IMR-90 (cell line): ENCODE measurements at regions not wholly inside any gene's neighbourhood (a gene's known extent, or its start where the extent isn't known, plus 50 kb on each side); places are given as distances from the start of the nearest gene placed in this dataset.

Experiments used
- ATAC-seq: fragments of 200-7000 bp; cut with Tn5 transposase; 2 replicates; pipeline ENCODE4 v1.9.1; 2020; ENCODE audit warnings: low read depth, mild to moderate bottlenecking, moderate library complexity
- BruUV-seq: library from RNA; stranded (reverse); fragments of 400-500 nt; replicated peaks from 2 replicates; lab custom pipeline; 2021; lab: Mats Ljungman, UMichigan
- CTCF ChIA-PET: fragments of 300-600 bp; formaldehyde crosslinking; extraction: SDS; loops from one replicate; lab custom pipeline; 2021; ENCODE audit warnings: antibody characterized with exemption; lab: Yijun Ruan, JAX
- POLR2A ChIA-PET: fragments of 300-600 bp; sonication (Branson Sonifier 250); formaldehyde crosslinking; loops from one replicate; lab custom pipeline; 2022; ENCODE audit warnings: antibody characterized with exemption; ENCODE audit not compliant: unreplicated experiment; lab: Charles Lee
- DNase-seq: peaks from one replicate; pipeline ENCODE4 v3.0.0; 2013
- H2AFZ ChIP-seq: replicated peaks from 2 replicates; pipeline ENCODE3; 2013; ENCODE audit warnings: low read length, mild to moderate bottlenecking; ENCODE audit not compliant: poor library complexity
- H2AK5ac ChIP-seq: 2 replicates; pipeline ENCODE4 v1.6.1; 2013; ENCODE audit warnings: low read depth, low read length, inconsistent platforms
- H2AK9ac ChIP-seq: replicated peaks from 2 replicates; pipeline ENCODE3; 2013; ENCODE audit warnings: mild to moderate bottlenecking, low read depth, low read length, moderate library complexity; ENCODE audit not compliant: poor library complexity
- H2BK120ac ChIP-seq: 2 replicates; pipeline ENCODE4 v1.6.1; 2013; ENCODE audit warnings: low read depth, low read length, inconsistent platforms
- H2BK15ac ChIP-seq: 3 replicates; pipeline ENCODE4 v1.6.1; 2013; ENCODE audit warnings: low read depth, low read length, inconsistent platforms
- H2BK20ac ChIP-seq: 2 replicates; pipeline ENCODE4 v1.6.1; 2013; ENCODE audit warnings: low read depth, mild to moderate bottlenecking, inconsistent platforms, low read length, moderate library complexity
- H2BK5ac ChIP-seq: 2 replicates; pipeline ENCODE4 v1.6.1; 2013; ENCODE audit warnings: mild to moderate bottlenecking, low read depth, low read length, inconsistent platforms; ENCODE audit not compliant: poor library complexity, severe bottlenecking
- H3K14ac ChIP-seq: replicated peaks from 2 replicates; pipeline ENCODE4 v1.6.1; 2013; ENCODE audit warnings: low read depth, low read length, inconsistent platforms
- H3K18ac ChIP-seq: 2 replicates; pipeline ENCODE4 v1.6.1; 2013; ENCODE audit warnings: low read depth, low read length, control low read depth
- H3K23ac ChIP-seq: 2 replicates; pipeline ENCODE4 v1.6.1; 2013; ENCODE audit warnings: low read depth, low read length, inconsistent platforms
- H3K27ac ChIP-seq: 2 replicates; pipeline ENCODE4 v1.5.1; 2013; ENCODE audit warnings: mild to moderate bottlenecking, control low read depth, low read length; ENCODE audit not compliant: insufficient read depth
- H3K27me3 ChIP-seq: 2 replicates; pipeline ENCODE4 v1.6.1; 2013; ENCODE audit warnings: low read length; ENCODE audit not compliant: control insufficient read depth, insufficient read depth
- H3K36me3 ChIP-seq: 2 replicates; pipeline ENCODE4 v1.6.1; 2013; ENCODE audit warnings: low read length, mixed read lengths; ENCODE audit not compliant: control insufficient read depth, insufficient read depth
- H3K4ac ChIP-seq: 2 replicates; pipeline ENCODE4 v1.6.1; 2013; ENCODE audit warnings: low read depth, low read length, inconsistent platforms
- H3K4me1 ChIP-seq: 2 replicates; pipeline ENCODE4 v1.6.1; 2013; ENCODE audit warnings: low read length, mixed read lengths; ENCODE audit not compliant: control insufficient read depth, insufficient read depth
- H3K4me2 ChIP-seq: 2 replicates; pipeline ENCODE4 v1.6.1; 2013; ENCODE audit warnings: low read depth, mild to moderate bottlenecking, control low read depth, low read length, moderate library complexity
- H3K4me3 ChIP-seq: 2 replicates; pipeline ENCODE4 v1.5.1; 2013; ENCODE audit warnings: low read depth, mild to moderate bottlenecking, control low read depth, low read length, moderate library complexity; ENCODE audit not compliant: insufficient read depth
- H3K56ac ChIP-seq: 2 replicates; pipeline ENCODE4 v1.6.1; 2013; ENCODE audit warnings: low read length, inconsistent platforms; ENCODE audit not compliant: insufficient read depth; ENCODE audit errors: extremely low read depth
- H3K79me1 ChIP-seq, 2 experiments: 2 replicates each; pipeline ENCODE4 v1.6.1; 2013; ENCODE audit warnings: low read length in 2 of 2, inconsistent platforms in 1 of 2, low read depth in 1 of 2
- H3K9ac ChIP-seq: 2 replicates; pipeline ENCODE4 v1.6.1; 2013; ENCODE audit warnings: low read depth, low read length, control low read depth
- H3K9me1 ChIP-seq: 2 replicates; pipeline ENCODE4 v1.6.1; 2013; ENCODE audit warnings: low read length, inconsistent platforms; ENCODE audit not compliant: insufficient read depth
- H3K9me3 ChIP-seq: 2 replicates; pipeline ENCODE4 v1.6.1; 2013; ENCODE audit warnings: low read length; ENCODE audit not compliant: control insufficient read depth, insufficient read depth
- H4K20me1 ChIP-seq: 2 replicates; pipeline ENCODE4 v1.6.1; 2013; ENCODE audit warnings: low read length, inconsistent platforms; ENCODE audit not compliant: insufficient read depth
- H4K5ac ChIP-seq: 2 replicates; pipeline ENCODE4 v1.6.1; 2013; ENCODE audit warnings: mild to moderate bottlenecking, low read depth, low read length, control low read depth
- H4K8ac ChIP-seq, 2 experiments: 2 replicates each; pipeline ENCODE4 v1.6.1; 2013; ENCODE audit warnings: low read depth in 2 of 2, low read length in 2 of 2, control low read depth in 1 of 2, inconsistent platforms in 1 of 2
- H4K91ac ChIP-seq: 2 replicates; pipeline ENCODE4 v1.6.1; 2013; ENCODE audit warnings: low read depth, low read length, inconsistent platforms; ENCODE audit not compliant: insufficient read depth
- BHLHE40 ChIP-seq: fragments of 150-350 bp; IDR thresholded peaks from 2 replicates; pipeline ENCODE4 v1.6.1; 2016; ENCODE audit warnings: mild to moderate bottlenecking, low read depth, low read length
- CEBPB ChIP-seq: IDR thresholded peaks from 2 replicates; pipeline ENCODE4 v1.6.1; 2012; ENCODE audit warnings: low read depth, low read length, improper control_type of control experiment
- FOS ChIP-seq: fragments of 150-350 bp; IDR thresholded peaks from 2 replicates; pipeline ENCODE4 v1.6.1; 2016; ENCODE audit warnings: low read depth, low read length
- MAZ ChIP-seq: IDR thresholded peaks from 2 replicates; pipeline ENCODE4 v1.6.1; 2012; ENCODE audit warnings: low read depth, mild to moderate bottlenecking, low read length, improper control_type of control experiment, moderate library complexity, borderline replicate concordance
- MXI1 ChIP-seq: IDR thresholded peaks from 2 replicates; pipeline ENCODE4 v1.6.1; 2012; ENCODE audit warnings: low read depth, mild to moderate bottlenecking, low read length, moderate library complexity, borderline replicate concordance
- NFE2L2 ChIP-seq: fragments of 150-350 bp; IDR thresholded peaks from 2 replicates; pipeline ENCODE4 v1.6.1; 2016; ENCODE audit warnings: low read depth, mild to moderate bottlenecking, low read length
- POLR2A ChIP-seq: IDR thresholded peaks from 2 replicates; pipeline ENCODE4 v1.6.1; 2012; ENCODE audit warnings: mild to moderate bottlenecking, low read depth, low read length
- RAD21 ChIP-seq: IDR thresholded peaks from 2 replicates; pipeline ENCODE4 v1.6.1; 2012; ENCODE audit warnings: low read length, improper control_type of control experiment
- RCOR1 ChIP-seq: IDR thresholded peaks from 2 replicates; pipeline ENCODE4 v1.6.1; 2012; ENCODE audit warnings: mild to moderate bottlenecking, low read length, improper control_type of control experiment; ENCODE audit not compliant: insufficient replicate concordance
- SMC3 ChIP-seq: fragments of 150-350 bp; IDR thresholded peaks from 2 replicates; pipeline ENCODE4 v1.6.1; 2016; ENCODE audit warnings: low read depth, mild to moderate bottlenecking, antibody characterized with exemption, low read length, moderate library complexity
- WGBS, 2 experiments: methylation state at CpG; one replicate each; pipeline versions ENCODE4 v1.1.5 to v1.1.7; 2013; ENCODE audit warnings: missing lambda C conversion rate in 2 of 2; ENCODE audit not compliant: insufficient read length in 1 of 2; ENCODE audit errors: extremely low coverage in 2 of 2; 5-methylcytosine and 5-hydroxymethylcytosine counted together
- dilution Hi-C: fragments of 300-500 bp; cut with HindIII; formaldehyde crosslinking; loops from one replicate; pipeline ENCODE4 v1.14.3; 2018; ENCODE audit warnings: low sequenced_read_pairs; ENCODE audit not compliant: unreplicated experiment
- in situ Hi-C: fragments of 300-500 bp; cut with MboI; formaldehyde crosslinking; loops from 3 replicates; pipeline ENCODE4 v1.14.3; 2019; ENCODE audit warnings: low sequenced_read_pairs, inconsistent platforms, mixed read lengths
- intact Hi-C: fragments of 100-400 bp; cut with micrococcal nuclease; formaldehyde crosslinking; loops from 2 replicates; pipeline ENCODE4 v1.10.0; 2022
- TF ChIP-seq, protein P1 (sequence below): fragments of 150-350 bp; IDR thresholded peaks from 2 replicates; pipeline ENCODE4 v1.6.1; 2016; ENCODE audit warnings: low read depth, mild to moderate bottlenecking, low read length, moderate library complexity, borderline replicate concordance
- TF ChIP-seq, protein P2 (sequence below): conservative IDR thresholded peaks from 2 replicates; pipeline ENCODE4 v1.5.1; 2012; ENCODE audit warnings: mild to moderate bottlenecking, low read depth, low read length, improper control_type of control experiment
- TF ChIP-seq, protein P3 (sequence below): fragments of 150-350 bp; IDR thresholded peaks from 2 replicates; pipeline ENCODE4 v1.6.1; 2017; ENCODE audit warnings: mild to moderate bottlenecking, antibody characterized with exemption, low read length, low read depth

DNA sequence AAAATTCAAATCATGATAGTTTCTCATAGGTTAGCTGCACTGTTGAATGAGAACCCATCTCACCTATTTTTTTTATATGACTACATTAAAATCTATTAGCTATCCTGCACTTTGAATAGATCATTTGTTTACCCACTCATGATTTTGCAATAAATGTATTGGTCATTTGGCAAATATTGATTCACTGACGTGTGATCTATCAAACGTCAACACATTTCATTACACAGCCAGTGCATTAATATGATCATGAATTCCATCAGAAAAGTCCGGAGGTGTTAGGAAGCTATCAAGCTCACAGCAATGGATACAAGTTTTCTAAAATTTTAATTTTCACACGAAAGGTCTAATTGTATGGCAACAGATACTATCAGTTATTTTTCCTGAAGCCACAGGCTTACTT, 128.2 kb upstream of the ID2 start:
- POLR2A ChIA-PET: no interaction called here
- no peak for TF ChIP-seq MAZ
- TF ChIP-seq SMC3: no peak
- TF ChIP-seq BHLHE40: no peak
- TF ChIP-seq RCOR1: no peak
- no peak for TF ChIP-seq MXI1
- TF ChIP-seq FOS: no peak
- TF ChIP-seq, protein P1, sequence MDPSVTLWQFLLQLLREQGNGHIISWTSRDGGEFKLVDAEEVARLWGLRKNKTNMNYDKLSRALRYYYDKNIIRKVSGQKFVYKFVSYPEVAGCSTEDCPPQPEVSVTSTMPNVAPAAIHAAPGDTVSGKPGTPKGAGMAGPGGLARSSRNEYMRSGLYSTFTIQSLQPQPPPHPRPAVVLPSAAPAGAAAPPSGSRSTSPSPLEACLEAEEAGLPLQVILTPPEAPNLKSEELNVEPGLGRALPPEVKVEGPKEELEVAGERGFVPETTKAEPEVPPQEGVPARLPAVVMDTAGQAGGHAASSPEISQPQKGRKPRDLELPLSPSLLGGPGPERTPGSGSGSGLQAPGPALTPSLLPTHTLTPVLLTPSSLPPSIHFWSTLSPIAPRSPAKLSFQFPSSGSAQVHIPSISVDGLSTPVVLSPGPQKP: no peak
- TF ChIP-seq RAD21: no peak
- TF ChIP-seq, protein P2, sequence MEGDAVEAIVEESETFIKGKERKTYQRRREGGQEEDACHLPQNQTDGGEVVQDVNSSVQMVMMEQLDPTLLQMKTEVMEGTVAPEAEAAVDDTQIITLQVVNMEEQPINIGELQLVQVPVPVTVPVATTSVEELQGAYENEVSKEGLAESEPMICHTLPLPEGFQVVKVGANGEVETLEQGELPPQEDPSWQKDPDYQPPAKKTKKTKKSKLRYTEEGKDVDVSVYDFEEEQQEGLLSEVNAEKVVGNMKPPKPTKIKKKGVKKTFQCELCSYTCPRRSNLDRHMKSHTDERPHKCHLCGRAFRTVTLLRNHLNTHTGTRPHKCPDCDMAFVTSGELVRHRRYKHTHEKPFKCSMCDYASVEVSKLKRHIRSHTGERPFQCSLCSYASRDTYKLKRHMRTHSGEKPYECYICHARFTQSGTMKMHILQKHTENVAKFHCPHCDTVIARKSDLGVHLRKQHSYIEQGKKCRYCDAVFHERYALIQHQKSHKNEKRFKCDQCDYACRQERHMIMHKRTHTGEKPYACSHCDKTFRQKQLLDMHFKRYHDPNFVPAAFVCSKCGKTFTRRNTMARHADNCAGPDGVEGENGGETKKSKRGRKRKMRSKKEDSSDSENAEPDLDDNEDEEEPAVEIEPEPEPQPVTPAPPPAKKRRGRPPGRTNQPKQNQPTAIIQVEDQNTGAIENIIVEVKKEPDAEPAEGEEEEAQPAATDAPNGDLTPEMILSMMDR: no peak
- TF ChIP-seq CEBPB: no peak
- no peak for TF ChIP-seq NFE2L2
- no peak for TF ChIP-seq POLR2A
- TF ChIP-seq, protein P3, sequence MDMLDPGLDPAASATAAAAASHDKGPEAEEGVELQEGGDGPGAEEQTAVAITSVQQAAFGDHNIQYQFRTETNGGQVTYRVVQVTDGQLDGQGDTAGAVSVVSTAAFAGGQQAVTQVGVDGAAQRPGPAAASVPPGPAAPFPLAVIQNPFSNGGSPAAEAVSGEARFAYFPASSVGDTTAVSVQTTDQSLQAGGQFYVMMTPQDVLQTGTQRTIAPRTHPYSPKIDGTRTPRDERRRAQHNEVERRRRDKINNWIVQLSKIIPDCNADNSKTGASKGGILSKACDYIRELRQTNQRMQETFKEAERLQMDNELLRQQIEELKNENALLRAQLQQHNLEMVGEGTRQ: no peak
- no peak overlapping the region for H3K56ac ChIP-seq
- no peak overlapping the region for H2BK120ac ChIP-seq
- H3K27me3 ChIP-seq: no peaks in the 10 kb centered on the region
- CTCF ChIA-PET: no interaction called here
- H3K4me3 ChIP-seq: no peak overlapping the region
- no CpG with 5 or more reads among the region's 4 CpGs for WGBS, 2 experiments
- ATAC-seq (no peak), DNase-seq (no peak)
- H2BK20ac ChIP-seq: no peak overlapping the region
- H4K20me1 ChIP-seq: no peaks in the 10 kb centered on the region
- H2BK15ac ChIP-seq: no peak overlapping the region
- no peak overlapping the region for H2AFZ ChIP-seq
- no peak overlapping the region for H3K9ac ChIP-seq
- BruUV-seq: no TSS peak
- in situ Hi-C loops (no loop called here), intact Hi-C loops (no loop called here), dilution Hi-C loops (no loop called here)
- no peaks in the 10 kb centered on the region for H3K36me3 ChIP-seq
- no peaks in the 10 kb centered on the region for H3K9me1 ChIP-seq
- no peak overlapping the region for H3K27ac ChIP-seq
- no peak overlapping the region for H4K91ac ChIP-seq
- no peak overlapping the region for H3K4me2 ChIP-seq
- no peak overlapping the region for H2AK9ac ChIP-seq
- no peak overlapping the region for H2AK5ac ChIP-seq
- no peaks in the 10 kb centered on the region for H3K79me1 ChIP-seq
- H3K4me1 ChIP-seq: no peaks in the 10 kb centered on the region
- H4K5ac ChIP-seq: no peak overlapping the region
- H3K18ac ChIP-seq: no peak overlapping the region
- no peak overlapping the region for H3K14ac ChIP-seq
- H3K9me3 ChIP-seq: no peaks in the 10 kb centered on the region
- no peak overlapping the region for H2BK5ac ChIP-seq
- no peak overlapping the region for H4K8ac ChIP-seq
- no peak overlapping the region for H3K4ac ChIP-seq
- no peak overlapping the region for H3K23ac ChIP-seq
